ENCODE measurements at regions not wholly inside any gene's neighbourhood (a gene's known extent, or its start where the extent isn't known, plus 50 kb on each side); places are given as distances from the start of the nearest gene placed in this dataset.
"Not testable (repeated sequence)": the region's sequence is repeated elsewhere in the genome, so short reads cannot be mapped to it uniquely, and the experiment has no call there.

- DNase-seq (ENCODE audit: low read depth, low spot score) = no peak
These were observed 286.0 kb downstream of the EDEM1 start for GRCh38 chr3:5473471-5473870.

DNA sequence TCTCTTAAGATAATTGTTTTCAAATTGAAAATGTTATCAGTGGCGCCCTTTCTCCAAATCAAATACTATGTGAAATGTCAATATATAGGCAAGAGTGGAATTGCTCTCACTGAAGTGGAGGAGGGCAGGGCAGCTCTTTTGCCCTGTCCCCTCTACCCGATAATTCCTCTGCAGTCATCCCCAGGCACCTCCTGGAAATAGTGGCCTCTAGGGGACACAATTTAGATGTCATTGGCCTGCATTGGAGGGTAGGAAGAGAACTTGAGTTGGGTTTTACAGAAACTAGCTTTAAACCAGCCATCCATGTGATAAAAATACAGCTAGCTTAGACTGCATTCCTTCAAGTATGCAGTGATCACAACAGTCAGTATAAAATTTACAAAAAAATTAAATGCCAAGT lies 288.9 kb downstream of the EDEM1 start:
- DNase-seq (ENCODE audit: low read depth, low spot score) = no peak

GRCh38 chr3:5479229-5479799 lies 291.8 kb downstream of the EDEM1 start:
- DNase-seq (ENCODE audit: low read depth, low spot score) = no peak

DNA sequence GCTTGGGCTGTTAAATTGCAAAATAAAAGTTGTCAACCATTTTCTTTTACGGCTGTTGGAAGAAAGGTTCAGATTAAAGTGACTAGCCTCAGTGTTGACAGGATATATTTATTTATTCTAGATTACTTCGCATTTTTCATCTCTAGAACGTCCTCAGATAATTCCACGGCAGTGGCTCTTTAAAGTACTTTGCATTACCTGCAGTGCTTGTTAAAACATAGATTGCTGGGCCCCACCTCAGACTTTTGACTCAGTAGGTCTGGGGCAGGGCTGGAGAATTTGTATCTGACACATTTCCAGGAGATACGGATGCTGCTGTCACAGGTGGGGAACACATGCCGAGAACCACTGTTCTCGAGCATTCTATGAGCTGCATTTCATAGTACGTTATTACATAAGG lies 292.7 kb downstream of the EDEM1 start:
- DNase-seq (ENCODE audit: low read depth, low spot score) = no peak

DNA sequence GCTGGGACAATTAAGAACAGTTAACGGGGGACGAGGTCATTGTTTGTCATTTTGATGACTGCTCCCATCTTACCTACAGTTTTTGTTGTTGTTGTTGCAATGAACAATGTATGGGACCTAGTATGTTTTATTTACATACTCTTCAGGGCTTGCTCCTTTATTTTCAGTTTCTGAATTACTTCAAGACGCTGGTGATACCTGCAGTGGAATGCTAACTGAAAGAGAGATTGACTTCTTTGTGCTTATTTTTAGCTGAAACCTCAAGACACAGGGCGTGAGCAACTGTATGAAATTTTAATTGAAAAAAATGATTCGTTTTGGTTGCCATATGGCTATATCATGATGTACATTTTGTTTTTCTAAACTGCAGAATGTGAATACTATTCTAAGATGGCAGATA lies 297.9 kb downstream of the EDEM1 start:
- DNase-seq (ENCODE audit: low read depth, low spot score) = no peak

DNA sequence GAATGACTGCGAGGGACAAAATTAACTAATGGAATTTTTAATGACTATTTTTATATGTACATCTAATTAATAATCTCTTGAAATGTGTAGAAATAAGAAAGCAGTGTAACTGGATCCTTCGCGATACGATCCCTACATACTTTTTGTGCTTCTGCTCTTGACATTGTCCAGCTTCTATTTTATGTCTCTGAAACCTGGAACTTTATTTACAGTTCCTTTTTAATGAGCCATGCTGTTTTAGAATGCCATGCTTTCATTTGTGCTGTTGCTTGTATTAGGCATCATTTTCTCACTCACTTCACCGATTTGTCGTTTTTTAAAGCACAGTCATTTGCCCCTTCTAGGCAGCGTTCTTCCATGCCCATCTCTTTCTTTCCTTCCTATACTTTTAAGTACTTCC lies 301.3 kb downstream of the EDEM1 start:
- DNase-seq (ENCODE audit: low read depth, low spot score) = no peak

GRCh38 chr3:5489536-5489935 lies 302.0 kb downstream of the EDEM1 start:
- DNase-seq (ENCODE audit: low read depth, low spot score) = no peak

GRCh38 chr3:5494905-5495519 lies 307.5 kb downstream of the EDEM1 start:
- no peak for DNase-seq (ENCODE audit: low read depth, low spot score)

- no peak for DNase-seq (ENCODE audit: low read depth, low spot score)
These were observed 310.0 kb downstream of the EDEM1 start for GRCh38 chr3:5497497-5497896.

GRCh38 chr3:5498981-5499380 lies 311.5 kb downstream of the EDEM1 start:
- no peak for DNase-seq (ENCODE audit: low read depth, low spot score)

DNA sequence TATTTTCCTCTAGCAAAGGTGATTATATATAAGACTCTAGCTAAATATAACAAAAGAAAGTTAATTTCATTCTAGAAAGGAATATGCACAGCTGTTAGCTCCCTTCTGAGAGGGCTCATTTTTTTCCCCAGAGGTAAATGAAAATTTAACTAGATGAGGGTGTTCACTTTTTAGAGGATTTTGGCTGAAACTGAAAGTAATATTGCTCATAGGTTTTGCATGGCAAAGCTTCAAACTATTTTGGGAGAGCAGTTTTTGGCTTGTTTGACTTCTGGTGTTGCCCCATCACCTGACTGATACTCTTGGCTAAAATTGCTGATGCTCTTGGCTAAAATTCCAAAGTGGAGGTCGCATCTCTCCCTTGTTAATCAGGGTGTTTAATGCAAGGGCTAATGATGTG lies 311.9 kb downstream of the EDEM1 start:
- no peak for DNase-seq (ENCODE audit: low read depth, low spot score)

DNA sequence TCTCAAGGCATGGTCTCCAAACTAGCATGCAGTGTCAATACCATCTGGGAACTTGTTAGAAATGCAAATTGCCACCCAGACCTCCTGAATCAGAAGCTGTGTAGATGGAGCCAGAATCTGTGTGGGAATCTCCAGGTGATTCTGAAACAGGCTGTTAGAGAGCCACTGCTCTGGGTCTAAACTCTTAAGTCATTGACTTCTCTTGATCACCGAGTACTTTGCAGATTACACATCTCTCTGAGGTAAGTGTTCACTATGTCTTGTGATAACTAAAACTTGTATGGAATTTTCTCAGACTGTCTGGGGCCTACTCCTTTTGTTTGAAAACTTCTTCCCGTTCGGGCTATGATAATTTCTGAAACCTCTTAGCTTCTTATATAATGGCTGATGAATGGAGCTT lies 315.6 kb downstream of the EDEM1 start:
- DNase-seq (ENCODE audit: low read depth, low spot score) = no peak

DNA sequence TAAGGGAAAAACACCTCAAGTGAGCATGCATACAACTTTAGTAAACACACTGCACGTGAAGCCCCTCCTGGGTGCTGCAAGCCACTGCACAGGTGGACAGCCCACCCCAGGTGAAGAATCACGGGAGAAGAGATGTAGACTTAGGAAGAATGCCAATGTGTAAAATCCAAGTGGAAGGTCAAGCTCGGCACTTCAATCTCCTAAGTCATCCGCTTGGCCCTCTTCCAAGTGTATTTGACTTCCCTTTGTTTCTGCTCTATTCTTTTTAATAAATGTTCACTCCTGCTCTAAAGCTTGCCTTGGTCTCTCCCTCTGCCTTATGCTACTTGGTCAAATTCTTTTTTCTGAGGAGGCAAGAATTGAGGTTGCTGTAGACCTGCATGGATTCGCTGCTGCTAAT lies 316.6 kb downstream of the EDEM1 start:
- no peak for DNase-seq (ENCODE audit: low read depth, low spot score)

DNA sequence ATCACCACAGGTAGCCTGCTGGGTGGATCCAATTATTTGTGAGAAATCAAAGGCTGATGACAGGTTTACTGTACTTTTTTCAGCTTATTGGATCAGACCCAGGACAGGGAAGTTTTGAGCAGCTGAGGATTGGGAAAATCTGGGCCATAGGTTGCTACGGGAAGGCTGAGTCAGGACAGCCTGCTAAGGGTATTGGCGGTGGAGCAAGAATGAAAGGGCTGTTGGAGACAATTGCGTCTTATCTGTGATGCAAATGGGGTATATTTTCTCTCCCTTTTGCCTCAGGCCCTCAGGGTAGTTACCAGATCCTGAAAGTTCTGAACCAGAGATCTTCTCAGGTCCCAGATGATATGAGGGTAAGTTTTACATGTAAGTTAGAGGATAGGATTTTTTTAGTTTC lies 317.7 kb downstream of the EDEM1 start:
- DNase-seq (ENCODE audit: low read depth, low spot score) = peak; percentile 38

DNA sequence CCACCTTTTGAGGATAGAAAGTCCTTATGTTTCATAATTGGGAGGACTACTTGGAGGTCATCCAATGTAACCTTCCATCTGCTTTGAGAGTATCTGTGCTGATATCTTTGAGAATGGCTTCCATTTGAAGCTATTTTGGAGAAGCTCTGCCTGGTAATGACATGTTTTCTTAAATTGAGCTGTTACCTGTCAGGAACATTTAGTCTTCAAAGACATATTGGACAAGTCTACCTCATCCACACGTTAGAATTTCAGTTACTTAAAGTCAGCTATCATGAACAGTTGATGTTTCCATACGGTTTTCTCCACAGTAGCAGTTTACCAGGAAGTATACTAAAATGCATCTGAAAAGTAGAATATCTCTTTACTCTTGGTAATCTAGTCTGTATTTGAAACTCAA lies 318.5 kb downstream of the EDEM1 start:
- no peak for DNase-seq (ENCODE audit: low read depth, low spot score)

GRCh38 chr3:5508860-5509259 lies 321.4 kb downstream of the EDEM1 start:
- not testable (repeated sequence) for DNase-seq (ENCODE audit: low read depth, low spot score)

DNA sequence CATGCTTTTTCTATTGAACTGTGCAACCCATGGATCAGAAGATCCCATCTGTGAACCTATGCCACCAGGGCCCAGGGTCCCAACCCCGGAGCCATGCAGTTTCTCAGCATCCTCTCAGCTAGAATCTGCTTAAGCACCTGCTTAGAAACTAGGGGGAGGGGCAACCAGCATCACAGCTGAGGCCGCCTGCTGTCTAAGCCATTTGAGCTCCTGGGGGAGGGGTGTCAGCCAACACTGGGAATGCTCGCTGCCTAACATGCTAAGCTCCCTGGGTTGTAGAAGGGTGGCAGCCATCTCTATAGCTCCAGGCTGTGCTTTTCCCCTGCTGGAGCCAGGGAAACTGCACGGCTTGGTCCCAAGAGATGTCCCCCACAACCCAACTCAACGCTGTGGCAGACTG lies 322.8 kb downstream of the EDEM1 start:
- DNase-seq (ENCODE audit: low read depth, low spot score) = no peak

- DNase-seq (ENCODE audit: low read depth, low spot score) = no peak
These were observed 330.4 kb downstream of the EDEM1 start for GRCh38 chr3:5517921-5518320.

- no peak for DNase-seq (ENCODE audit: low read depth, low spot score)
These were observed 332.7 kb downstream of the EDEM1 start for GRCh38 chr3:5520237-5520636.

- DNase-seq (ENCODE audit: low read depth, low spot score) = no peak
These were observed 335.6 kb downstream of the EDEM1 start for GRCh38 chr3:5523125-5523524.

DNA sequence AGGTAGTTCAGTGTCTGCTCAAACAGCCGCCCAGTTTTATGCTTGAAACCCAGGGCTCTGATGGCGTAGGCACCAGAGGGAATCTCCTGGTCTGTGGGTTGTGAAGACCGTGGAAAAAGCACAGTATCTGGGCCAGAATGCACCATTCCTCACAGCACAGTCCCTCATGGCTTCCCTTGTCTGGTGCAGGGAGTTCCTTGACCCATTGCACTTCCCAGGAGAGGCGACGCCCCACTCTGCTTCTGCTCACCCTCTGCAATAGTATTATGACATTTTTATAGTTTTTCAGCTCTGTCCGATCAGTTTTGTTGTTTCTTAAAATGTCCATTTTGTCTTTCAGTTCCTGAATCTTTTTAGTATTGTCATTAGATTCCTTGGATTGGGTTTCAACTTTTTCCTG lies 343.5 kb downstream of the EDEM1 start:
- no peak for DNase-seq (ENCODE audit: low read depth, low spot score)

- no peak for DNase-seq (ENCODE audit: low read depth, low spot score)
These were observed 344.3 kb downstream of the EDEM1 start for GRCh38 chr3:5531741-5532290.

GRCh38 chr3:5540532-5540931 lies 353.0 kb downstream of the EDEM1 start:
- DNase-seq (ENCODE audit: low read depth, low spot score) = no peak

GRCh38 chr3:5542472-5542871 lies 355.0 kb downstream of the EDEM1 start:
- DNase-seq (ENCODE audit: low read depth, low spot score) = no peak
